Naive thymus-derived CD4-positive, alpha-beta T cell (primary cell): ENCODE measurements at regions not wholly inside any gene's neighbourhood (a gene's known extent, or its start where the extent isn't known, plus 50 kb on each side); places are given as distances from the start of the nearest gene placed in this dataset.

Experiments used
- ATAC-seq: fragments of 150-1000 bp; cut with Tn5 transposase; 2 replicates; pipeline ENCODE4 v1.10.0; 2021; ENCODE audit warnings: mild to moderate bottlenecking, moderate library complexity
- CTCF ChIA-PET: fragments of 350-600 bp; sonication (Branson Sonifier 250); formaldehyde crosslinking; loops from one replicate; lab custom pipeline; 2021; ENCODE audit warnings: antibody characterized with exemption; lab: Charles Lee
- POLR2A ChIA-PET: fragments of 350-600 bp; sonication (Branson Sonifier 250); formaldehyde crosslinking; loops from one replicate; lab custom pipeline; 2021; ENCODE audit warnings: antibody characterized with exemption, inconsistent platforms; lab: Charles Lee
- DNase-seq, 9 donors: peaks; one replicate each; pipeline versions ENCODE4 v3.0.0 to v3.0.0-alpha.2; 2020 to 2022; ENCODE audit warnings: mixed read lengths in 1 of 9
- H3K27ac ChIP-seq: one replicate; pipeline ENCODE4 v1.7.0; 2013; ENCODE audit warnings: mild to moderate bottlenecking, low read depth, low read length, moderate library complexity
- H3K27me3 ChIP-seq, 2 donors: one replicate each; pipeline ENCODE4 v1.7.0; 2013; ENCODE audit warnings: low read length in 2 of 2, mild to moderate bottlenecking in 2 of 2, moderate library complexity in 2 of 2; ENCODE audit not compliant: control insufficient read depth in 2 of 2, insufficient read depth in 2 of 2
- H3K36me3 ChIP-seq, 3 experiments: 1 replicate in 2 of 3; 2 replicates in 1 of 3; pipeline ENCODE4 v1.7.0; 2013; ENCODE audit warnings: low read length in 3 of 3, mild to moderate bottlenecking in 3 of 3, moderate library complexity in 1 of 3; ENCODE audit not compliant: insufficient read depth in 3 of 3, control insufficient read depth in 2 of 3
- H3K4me1 ChIP-seq, 2 donors: one replicate each; pipeline ENCODE4 v1.7.0; 2013; ENCODE audit warnings: low read length in 2 of 2, mild to moderate bottlenecking in 2 of 2, moderate library complexity in 1 of 2; ENCODE audit not compliant: control insufficient read depth in 2 of 2, insufficient read depth in 2 of 2
- H3K4me3 ChIP-seq: 2 replicates; pipeline ENCODE4 v1.7.0; 2013; ENCODE audit warnings: mild to moderate bottlenecking, low read length
- H3K9me3 ChIP-seq, 3 experiments: 1 replicate in 2 of 3; 2 replicates in 1 of 3; pipeline ENCODE4 v1.7.0; 2013; ENCODE audit warnings: low read length in 3 of 3; ENCODE audit not compliant: control insufficient read depth in 2 of 3
- H3K27ac Mint-ChIP-seq, 9 donors: one replicate each; pipeline ENCODE4 v1.8.0; 2020 to 2022; ENCODE audit warnings: mixed read lengths in 9 of 9, mild to moderate bottlenecking in 8 of 9, moderate library complexity in 5 of 9, inconsistent platforms in 2 of 9
- H3K27me3 Mint-ChIP-seq, 5 donors: one replicate each; pipeline ENCODE4 v1.8.0; 2021 to 2022; ENCODE audit warnings: mixed read lengths in 5 of 5, mild to moderate bottlenecking in 1 of 5
- H3K36me3 Mint-ChIP-seq, 5 donors: one replicate each; pipeline ENCODE4 v1.8.0; 2020 to 2022; ENCODE audit warnings: mixed read lengths in 5 of 5, mild to moderate bottlenecking in 3 of 5, inconsistent platforms in 1 of 5
- H3K4me1 Mint-ChIP-seq, 7 donors: one replicate each; pipeline ENCODE4 v1.8.0; 2020 to 2022; ENCODE audit warnings: mixed read lengths in 7 of 7, mild to moderate bottlenecking in 3 of 7, inconsistent platforms in 1 of 7
- H3K4me3 Mint-ChIP-seq, 10 donors: one replicate each; pipeline ENCODE4 v1.8.0; 2020 to 2022; ENCODE audit warnings: mild to moderate bottlenecking in 10 of 10, mixed read lengths in 10 of 10, moderate library complexity in 6 of 10, inconsistent platforms in 2 of 10
- H3K9me3 Mint-ChIP-seq, 11 donors: one replicate each; pipeline ENCODE4 v1.8.0; 2020 to 2022; ENCODE audit warnings: mixed read lengths in 11 of 11, mild to moderate bottlenecking in 4 of 11, inconsistent platforms in 1 of 11, moderate library complexity in 1 of 11
- intact Hi-C, 2 donors: fragments of 100-400 bp; cut with micrococcal nuclease; formaldehyde crosslinking; loops; one replicate each; pipeline ENCODE4 v1.15.1; 2023

- H3K4me3 ChIP-seq = no peak overlapping the region
- H3K27me3 ChIP-seq = peaks cover 0 to 6% of the 10 kb centered on the region in 2 donors
- Mint-ChIP-seq H3K27ac (no peak overlapping the region), H3K4me1 (no peaks in the 10 kb centered on the region), H3K9me3 (no peaks in the 10 kb centered on the region), H3K27me3 (peaks cover 0 to 43% (median 17%) of the 10 kb centered on the region in 5 donors), H3K4me3 (no peak overlapping the region), H3K36me3 (no peaks in the 10 kb centered on the region)
- intact Hi-C loops = no loop called here
- CTCF ChIA-PET = interaction anchor here (0.7 to 1.1 kb wide), 2 partner anchors 113 to 433 kb away, joined by 4 to 5 read pairs; no protein-coding TSS in a partner anchor
- H3K4me1 ChIP-seq = no peaks in the 10 kb centered on the region
- no peaks in the 10 kb centered on the region for H3K9me3 ChIP-seq
- POLR2A ChIA-PET = no interaction called here
- H3K36me3 ChIP-seq = no peaks in the 10 kb centered on the region
- ATAC-seq (no peak), DNase-seq (no peak)
- no peak overlapping the region for H3K27ac ChIP-seq
Observed at GRCh38 chr9:90065851-90066250, 461.0 kb downstream of the GADD45G start.

- no peak for DNase-seq
- Mint-ChIP-seq H3K36me3 (no peaks in the 10 kb centered on the region), H3K27me3 (peaks cover 4 to 56% (median 26%) of the 10 kb centered on the region in 5 donors), H3K9me3 (no peaks in the 10 kb centered on the region), H3K4me3 (no peak overlapping the region), H3K4me1 (no peaks in the 10 kb centered on the region), H3K27ac (no peak overlapping the region)
- ChIA-PET CTCF (no interaction called here), POLR2A (no interaction called here)
- H3K4me1 ChIP-seq = no peaks in the 10 kb centered on the region
- peaks cover 0 to 6% of the 10 kb centered on the region in 2 donors for H3K27me3 ChIP-seq
- H3K36me3 ChIP-seq = no peaks in the 10 kb centered on the region
- H3K9me3 ChIP-seq = no peaks in the 10 kb centered on the region
- no peak overlapping the region for H3K27ac ChIP-seq
- no peak overlapping the region for H3K4me3 ChIP-seq
- intact Hi-C loops = no loop called here
- ATAC-seq = no peak
Observed at GRCh38 chr9:90069085-90069484, 464.3 kb downstream of the GADD45G start.

GRCh38 chr9:90070056-90070455, 465.2 kb downstream of the GADD45G start:
- H3K27me3 ChIP-seq = peaks cover 0 to 3% of the 10 kb centered on the region in 2 donors
- Mint-ChIP-seq H3K9me3 (no peaks in the 10 kb centered on the region), H3K36me3 (no peaks in the 10 kb centered on the region), H3K27ac (no peak overlapping the region), H3K4me3 (no peak overlapping the region), H3K4me1 (no peaks in the 10 kb centered on the region), H3K27me3 (peaks cover 9 to 57% (median 26%) of the 10 kb centered on the region in 5 donors)
- H3K4me1 ChIP-seq = no peaks in the 10 kb centered on the region
- ChIA-PET CTCF (no interaction called here), POLR2A (no interaction called here)
- no peaks in the 10 kb centered on the region for H3K36me3 ChIP-seq
- intact Hi-C loops = no loop called here
- DNase-seq (no peak), ATAC-seq (no peak)
- no peak overlapping the region for H3K4me3 ChIP-seq
- H3K9me3 ChIP-seq = no peaks in the 10 kb centered on the region
- H3K27ac ChIP-seq = no peak overlapping the region

GRCh38 chr9:90070469-90070868, 465.7 kb downstream of the GADD45G start:
- Mint-ChIP-seq H3K4me3 (no peak overlapping the region), H3K27ac (no peak overlapping the region), H3K27me3 (peaks cover 9 to 57% (median 26%) of the 10 kb centered on the region in 5 donors), H3K9me3 (no peaks in the 10 kb centered on the region), H3K4me1 (no peaks in the 10 kb centered on the region), H3K36me3 (no peaks in the 10 kb centered on the region)
- ATAC-seq = no peak
- ChIA-PET CTCF (no interaction called here), POLR2A (no interaction called here)
- no peak overlapping the region for H3K27ac ChIP-seq
- intact Hi-C loops = no loop called here
- no peak for DNase-seq
- no peaks in the 10 kb centered on the region for H3K9me3 ChIP-seq
- no peak overlapping the region for H3K4me3 ChIP-seq
- no peaks in the 10 kb centered on the region for H3K36me3 ChIP-seq
- no peaks in the 10 kb centered on the region for H3K4me1 ChIP-seq
- H3K27me3 ChIP-seq = no peaks in the 10 kb centered on the region

- Mint-ChIP-seq H3K4me1 (no peaks in the 10 kb centered on the region), H3K4me3 (no peak overlapping the region), H3K9me3 (no peaks in the 10 kb centered on the region), H3K36me3 (no peaks in the 10 kb centered on the region), H3K27me3 (peaks cover 13 to 62% (median 31%) of the 10 kb centered on the region in 5 donors), H3K27ac (no peak overlapping the region)
- Histone ChIP-seq H3K27ac (no peak overlapping the region), H3K36me3 (no peaks in the 10 kb centered on the region), H3K27me3 (no peaks in the 10 kb centered on the region), H3K9me3 (no peaks in the 10 kb centered on the region), H3K4me3 (no peak overlapping the region), H3K4me1 (no peaks in the 10 kb centered on the region)
- ChIA-PET POLR2A (no interaction called here), CTCF (no interaction called here)
- no peak for ATAC-seq
- intact Hi-C loops = no loop called here
- no peak for DNase-seq
Observed at GRCh38 chr9:90070931-90071660, 466.3 kb downstream of the GADD45G start.

GRCh38 chr9:90073186-90073945, 468.6 kb downstream of the GADD45G start:
- Histone ChIP-seq H3K4me3 (no peak overlapping the region), H3K9me3 (no peaks in the 10 kb centered on the region), H3K36me3 (no peaks in the 10 kb centered on the region), H3K27ac (no peak overlapping the region), H3K27me3 (no peaks in the 10 kb centered on the region), H3K4me1 (no peaks in the 10 kb centered on the region)
- Mint-ChIP-seq H3K27ac (no peak overlapping the region), H3K4me3 (no peak overlapping the region), H3K9me3 (no peaks in the 10 kb centered on the region), H3K27me3 (peaks cover 25 to 66% (median 29%) of the 10 kb centered on the region in 5 donors), H3K4me1 (peaks cover 0 to 13% (median 0%) of the 10 kb centered on the region in 7 donors), H3K36me3 (no peaks in the 10 kb centered on the region)
- DNase-seq (no peak), ATAC-seq (no peak)
- CTCF ChIA-PET = no interaction called here
- intact Hi-C loops = no loop called here
- POLR2A ChIA-PET = no interaction called here
